NOMO-1 treated with dmso at 0.1 percent for 144 hours (cell line): ENCODE measurements at regions not wholly inside any gene's neighbourhood (a gene's known extent, or its start where the extent isn't known, plus 50 kb on each side); places are given as distances from the start of the nearest gene placed in this dataset.

Experiments
- DNase-seq: peaks from one replicate; lab custom pipeline; 2025; ENCODE audit not compliant: unreplicated experiment; lab: John Stamatoyannopoulos, UW

DNA sequence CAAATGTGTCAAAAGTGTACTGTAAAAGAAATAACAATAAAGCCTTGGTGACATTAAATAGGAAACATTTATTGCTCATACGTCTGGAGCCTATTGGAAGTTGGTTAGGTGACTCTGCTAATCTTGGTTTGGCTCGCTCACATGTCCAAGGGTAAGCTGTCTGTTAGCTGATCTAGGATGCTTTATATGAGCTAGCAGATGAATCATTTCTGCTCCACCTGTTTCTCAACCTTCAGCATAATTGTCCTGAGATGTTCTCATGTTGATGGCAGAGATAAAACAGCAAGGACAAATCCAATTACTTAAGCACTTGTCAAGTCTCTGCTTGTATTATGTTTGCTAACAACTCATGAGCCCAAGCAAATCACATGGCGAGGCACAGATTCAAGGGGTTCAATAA lies 56.0 kb upstream of the CD53 start:
- no peak for DNase-seq

DNA sequence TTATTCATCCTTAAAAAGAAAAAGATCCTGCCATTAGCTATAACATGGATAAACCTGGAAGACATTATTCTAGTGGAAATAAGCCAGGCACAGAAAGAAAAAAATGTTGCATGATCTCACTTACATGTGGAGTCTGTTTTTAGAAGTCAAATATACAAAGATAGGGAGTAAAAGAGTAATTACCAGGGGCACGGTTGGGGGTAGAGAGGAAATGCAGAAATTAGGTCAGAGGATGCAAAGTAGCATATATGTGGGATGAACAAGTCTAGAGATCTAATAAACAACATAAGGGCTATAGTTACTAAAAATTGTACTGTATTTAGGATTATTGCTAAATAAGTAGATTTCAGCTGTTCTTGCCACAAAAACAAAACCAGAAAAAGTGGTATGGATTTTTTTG lies 61.4 kb upstream of the CD53 start:
- no peak for DNase-seq

DNA sequence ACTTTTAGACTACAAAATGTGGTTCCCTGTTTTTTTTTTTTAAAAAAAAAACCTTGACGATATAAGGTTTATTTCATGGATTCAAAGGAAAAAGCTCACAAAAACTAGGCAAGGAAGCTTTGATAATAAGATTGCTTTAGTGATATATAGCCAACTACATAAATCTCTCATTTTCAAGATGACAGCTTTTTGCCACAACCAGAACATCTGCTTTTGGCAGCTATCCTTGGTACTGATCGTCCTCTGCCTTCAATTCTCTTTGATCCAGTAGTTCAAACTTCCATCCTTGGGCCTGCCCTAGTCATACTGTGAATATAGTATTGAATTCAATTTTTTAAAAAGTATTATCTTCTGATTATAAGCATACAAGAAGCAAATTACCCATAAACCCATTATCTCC lies 72.9 kb upstream of the CD53 start:
- no peak for DNase-seq

DNA sequence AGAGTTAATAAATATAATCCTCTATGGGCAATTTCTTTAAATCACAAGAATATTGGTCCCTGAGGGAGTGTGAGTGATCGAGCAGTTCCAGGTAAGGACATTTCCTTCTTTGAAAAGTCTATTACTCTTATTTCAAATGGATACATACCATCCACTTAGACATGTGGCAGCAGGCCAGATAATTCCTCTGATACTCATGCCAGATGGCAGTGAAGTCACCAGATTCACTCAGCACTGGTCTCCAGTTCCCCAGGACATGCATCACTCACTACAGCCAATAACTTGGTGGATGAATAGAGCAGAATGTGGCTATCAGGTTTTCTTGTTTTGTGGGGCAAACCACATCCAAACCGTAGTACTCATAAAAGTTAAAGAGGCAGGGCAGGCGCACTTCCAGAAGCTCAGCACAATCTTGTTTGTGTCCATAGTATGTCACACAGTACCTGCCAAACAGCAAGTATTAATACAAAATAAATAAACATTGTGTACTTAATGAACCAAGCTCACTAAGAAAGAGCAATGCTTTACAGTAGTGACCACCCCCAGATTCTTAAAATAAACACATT lies 74.2 kb upstream of the CD53 start:
- DNase-seq = no peak

DNA sequence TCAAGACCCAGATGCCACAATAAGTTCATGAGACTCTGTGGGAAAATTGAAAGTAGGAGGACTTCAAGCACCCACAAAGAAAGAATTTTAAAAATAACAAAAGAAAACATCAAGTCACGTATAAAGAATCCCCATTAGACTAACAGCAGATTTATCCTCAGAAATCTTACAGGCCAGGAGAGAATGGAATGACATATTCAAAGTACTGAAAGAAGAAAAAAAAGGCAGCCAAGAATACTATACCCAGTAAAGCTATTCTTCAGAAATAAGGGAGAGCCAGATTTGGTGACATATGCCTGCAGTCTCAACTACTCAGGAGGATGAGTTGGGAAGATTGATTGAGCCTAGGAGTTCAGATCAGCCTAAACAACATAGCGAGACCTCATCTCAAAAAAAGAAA lies 84.3 kb upstream of the CD53 start:
- no peak for DNase-seq

DNA sequence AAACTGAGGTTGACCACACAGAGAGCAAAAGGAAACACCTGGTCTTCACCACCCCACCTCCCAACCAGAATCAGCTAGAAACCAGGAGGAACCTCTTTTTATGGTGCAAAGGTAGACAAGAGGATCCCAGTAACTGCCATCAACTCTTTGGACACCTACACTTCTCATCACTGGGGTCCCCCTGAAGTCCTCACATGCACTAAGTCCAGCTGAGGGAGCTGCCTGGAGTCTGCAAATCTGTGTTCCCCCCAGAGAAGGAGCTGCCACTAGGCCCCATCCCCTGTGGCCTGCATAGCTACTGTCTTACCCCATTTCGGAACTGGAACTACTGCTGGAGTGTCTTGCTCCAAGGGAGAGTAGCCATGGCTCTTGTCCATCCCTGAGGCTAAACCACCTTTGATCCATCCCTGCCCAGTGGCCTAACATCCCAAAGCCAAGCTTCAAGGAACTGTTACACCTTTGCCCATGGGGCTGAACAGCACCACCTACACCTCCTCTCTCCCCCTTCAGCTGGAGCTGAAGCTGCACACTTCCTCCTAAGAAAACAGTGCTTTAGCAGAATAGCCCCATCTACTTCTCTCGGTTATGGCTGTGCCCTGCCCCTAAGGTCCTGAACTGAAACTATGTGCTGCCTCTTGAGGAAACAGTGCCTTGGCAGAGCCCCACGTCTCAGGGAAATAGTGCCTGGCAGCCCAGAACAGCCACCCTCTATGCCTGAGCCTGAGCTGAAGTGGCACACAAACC lies 85.4 kb upstream of the CD53 start:
- DNase-seq = no peak

DNA sequence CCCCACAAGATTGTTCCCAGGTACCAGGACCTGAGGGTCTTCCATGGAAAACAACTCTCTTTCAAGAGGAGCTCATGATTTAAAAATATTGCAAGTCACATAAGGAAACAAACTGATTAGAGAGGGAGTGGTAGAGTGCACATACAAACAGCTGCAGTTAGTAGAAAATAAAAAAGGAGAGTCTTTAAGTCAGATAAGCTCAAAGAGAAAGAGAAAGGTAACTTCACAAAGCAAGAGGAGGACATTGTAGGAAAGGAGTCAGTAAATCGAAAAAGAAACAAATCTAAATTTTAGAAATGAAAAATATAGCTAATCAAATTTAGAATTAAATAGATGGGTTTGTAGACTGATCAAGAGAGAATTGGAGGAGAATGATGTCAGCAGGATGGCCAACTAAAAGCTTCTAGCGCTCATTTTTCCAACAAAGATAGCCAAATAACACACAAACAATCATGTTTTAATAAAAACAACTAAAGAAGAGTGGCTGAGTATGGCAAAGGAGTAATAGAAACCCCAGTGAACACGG lies 86.1 kb upstream of the CD53 start:
- no peak for DNase-seq

DNA sequence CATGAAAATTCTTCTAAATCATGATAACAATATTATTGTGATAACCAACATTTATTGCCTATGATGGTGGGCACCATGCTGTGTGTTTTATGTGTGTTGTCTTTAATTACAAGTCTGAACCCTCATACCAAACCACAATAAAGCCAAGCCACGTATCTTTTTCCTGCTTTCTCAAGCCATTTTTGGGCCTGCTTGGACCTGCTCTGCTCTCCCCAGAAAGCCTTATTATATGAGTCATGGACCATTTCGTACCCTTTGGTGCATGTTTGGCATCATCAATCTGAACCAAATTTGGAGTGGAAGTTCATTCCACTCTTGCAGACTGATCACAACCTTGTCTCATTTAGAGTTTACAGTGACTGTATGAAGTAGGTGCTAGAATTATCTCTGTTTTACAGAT lies 87.3 kb upstream of the CD53 start:
- DNase-seq = no peak

DNA sequence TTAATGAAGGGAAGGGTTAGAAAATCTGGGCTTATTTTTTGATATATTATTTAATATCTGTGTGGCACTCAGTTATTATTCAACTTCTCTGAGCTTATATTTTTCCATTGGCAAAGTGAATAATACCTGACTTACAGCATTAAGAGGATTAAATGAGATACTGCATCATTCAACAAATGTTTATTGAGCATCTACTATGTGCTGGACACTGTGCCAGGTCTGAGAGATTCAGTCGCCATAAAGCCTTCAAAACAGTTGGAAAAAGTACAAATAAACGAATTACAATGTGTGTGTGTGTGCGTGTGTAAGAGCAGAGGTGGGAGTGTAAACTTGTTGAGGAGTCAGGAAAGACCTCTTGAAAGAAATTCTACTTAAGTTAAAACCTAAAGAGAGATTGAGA lies 87.9 kb upstream of the CD53 start:
- no peak for DNase-seq

DNA sequence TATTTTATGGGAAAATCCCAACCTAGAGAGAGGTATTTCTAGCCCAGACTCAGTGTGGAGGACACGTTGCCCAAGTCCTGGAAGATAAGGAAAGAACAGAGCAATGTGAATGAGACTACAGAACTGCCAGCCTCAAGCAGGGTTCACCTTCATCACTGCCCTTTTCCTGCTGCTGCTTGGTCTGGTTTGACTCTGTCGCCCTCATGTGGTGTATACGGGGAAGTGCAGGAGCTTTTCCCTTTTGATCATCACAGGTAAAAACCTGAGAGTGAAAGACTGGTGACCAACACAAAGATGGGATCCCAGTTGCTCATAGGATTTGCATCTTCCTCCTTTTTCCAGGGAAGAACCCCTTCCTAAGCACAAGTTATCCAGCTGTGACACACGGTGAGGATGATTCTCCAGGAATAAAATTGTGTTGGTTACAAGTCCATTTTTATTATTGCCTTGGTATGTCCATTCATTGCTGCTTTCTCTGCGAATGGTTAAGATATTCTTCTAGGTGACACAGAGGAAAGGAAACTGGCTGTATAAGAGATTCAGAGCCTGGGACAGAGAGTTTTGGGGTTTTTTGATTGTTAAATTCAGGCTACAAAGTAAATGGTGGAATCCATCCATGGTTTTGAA lies 89.5 kb upstream of the CD53 start:
- peak; percentile 28 for DNase-seq

DNA sequence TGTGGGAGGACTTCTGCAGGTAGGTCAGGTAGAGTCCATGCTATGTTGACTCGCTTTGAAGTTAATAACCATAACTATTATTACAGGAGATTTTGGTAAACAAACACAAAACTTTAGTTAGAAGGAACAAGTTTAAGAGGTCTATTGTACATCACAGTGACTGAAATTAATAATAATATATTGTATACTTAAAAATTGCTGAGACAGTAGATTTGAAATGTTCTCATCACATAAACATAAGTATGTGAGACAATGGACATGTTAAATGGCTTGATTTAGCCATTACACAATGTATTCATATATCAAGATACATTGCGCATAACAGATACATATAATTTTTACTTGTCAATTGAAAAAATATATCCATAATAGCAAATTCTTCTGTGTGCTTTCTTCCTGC lies 91.4 kb upstream of the CD53 start:
- no peak for DNase-seq

DNA sequence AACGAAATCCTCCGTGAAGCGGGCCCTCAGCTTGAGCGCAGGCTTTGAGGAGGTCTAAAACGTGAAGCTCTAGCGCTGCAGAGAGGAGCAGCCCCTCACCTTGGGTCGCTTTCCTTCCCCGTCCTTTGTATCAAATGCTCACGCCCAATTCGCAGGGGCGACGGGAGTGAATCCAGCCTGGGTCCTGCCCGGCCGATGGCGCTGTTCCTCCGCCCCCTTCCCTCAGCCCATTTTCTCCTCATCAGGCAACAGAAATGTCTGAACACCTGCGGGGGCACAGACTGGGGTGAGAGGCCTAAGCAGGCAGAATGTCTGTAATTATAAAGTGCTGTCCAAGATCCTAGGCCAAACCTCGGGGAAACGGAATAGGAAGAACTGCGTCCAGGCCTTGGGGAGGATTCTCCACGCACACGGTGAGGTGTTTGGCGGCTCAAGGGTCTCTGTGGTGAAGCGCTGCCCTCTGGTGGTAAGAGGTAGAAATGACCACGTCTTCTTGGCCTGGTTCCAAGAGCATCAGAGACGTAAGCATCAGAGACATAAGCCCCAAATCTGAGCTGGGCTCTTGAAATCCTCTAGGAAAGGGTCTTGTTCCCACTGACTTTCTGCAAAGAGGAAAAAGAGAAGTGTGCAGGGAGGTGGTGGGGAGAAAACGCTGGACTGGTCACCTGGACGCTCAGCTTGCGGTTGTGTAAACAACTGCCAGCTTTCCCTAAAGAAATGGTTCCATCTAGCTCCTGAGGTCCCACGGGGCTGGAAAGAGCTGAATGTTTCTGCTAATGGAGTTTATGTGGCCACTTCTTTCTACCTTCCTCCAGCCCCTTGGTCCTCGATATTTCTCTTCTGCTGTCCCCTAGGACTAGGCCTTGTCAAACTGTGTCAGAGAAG lies 92.1 kb upstream of the CD53 start:
- DNase-seq = peak; percentile 39

DNA sequence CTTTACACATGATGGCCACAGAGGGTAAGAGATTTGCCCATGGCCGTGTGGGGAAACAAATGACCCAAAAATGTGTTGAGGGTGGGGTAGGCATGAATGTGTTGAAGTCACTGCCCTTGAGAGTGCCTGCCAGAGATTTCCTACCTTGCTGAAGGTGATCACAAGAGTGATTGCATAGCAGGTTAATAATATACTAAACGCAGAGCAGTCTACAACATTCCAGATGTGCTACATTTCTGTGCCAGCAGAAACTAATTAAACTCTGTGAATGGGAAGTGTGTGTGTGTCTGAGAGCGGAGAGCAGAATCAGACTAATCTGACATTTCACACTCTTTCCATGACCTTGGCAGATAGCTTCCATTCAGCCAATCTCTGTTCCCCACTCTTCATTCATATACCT lies 93.3 kb upstream of the CD53 start:
- DNase-seq = no peak

DNA sequence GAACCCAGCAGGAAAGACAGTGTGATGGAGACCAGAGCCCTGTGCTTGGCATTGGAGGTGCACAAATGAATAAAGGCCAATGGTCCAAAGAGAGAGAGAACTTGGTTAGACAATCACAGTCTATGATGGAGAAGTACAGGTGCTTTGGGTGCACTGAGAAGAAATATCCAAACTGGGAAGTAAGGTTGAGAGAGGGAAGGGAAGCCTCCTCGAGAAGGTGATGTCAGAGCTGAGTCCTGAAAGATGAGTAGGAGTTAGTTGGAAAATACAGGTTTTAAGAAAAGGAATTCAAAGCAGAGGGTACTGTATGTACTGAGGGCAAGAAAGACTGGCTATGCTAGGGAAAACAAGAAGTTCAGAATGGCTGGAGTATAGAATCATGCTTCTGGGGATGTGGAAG lies 94.1 kb upstream of the CD53 start:
- DNase-seq = no peak

DNA sequence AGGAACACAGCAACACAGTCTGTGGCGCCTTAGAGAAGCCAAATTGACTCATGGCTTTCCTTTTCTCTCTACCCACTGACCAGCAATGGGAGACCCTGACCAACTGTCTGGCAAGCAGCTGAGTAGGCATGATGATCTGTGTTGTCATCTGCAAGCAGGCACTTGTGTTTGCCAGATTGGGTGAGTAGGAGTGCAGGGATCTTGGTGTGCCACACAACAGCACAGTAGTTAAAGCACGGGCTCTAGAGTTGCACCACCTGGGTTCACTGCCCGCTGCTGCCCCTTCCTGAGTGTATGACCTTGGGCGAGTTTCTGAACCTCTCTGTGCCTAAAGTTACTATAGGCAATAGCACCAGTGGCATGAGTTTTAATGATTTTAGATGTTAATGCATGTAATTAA lies 95.7 kb upstream of the CD53 start:
- DNase-seq = no peak

DNA sequence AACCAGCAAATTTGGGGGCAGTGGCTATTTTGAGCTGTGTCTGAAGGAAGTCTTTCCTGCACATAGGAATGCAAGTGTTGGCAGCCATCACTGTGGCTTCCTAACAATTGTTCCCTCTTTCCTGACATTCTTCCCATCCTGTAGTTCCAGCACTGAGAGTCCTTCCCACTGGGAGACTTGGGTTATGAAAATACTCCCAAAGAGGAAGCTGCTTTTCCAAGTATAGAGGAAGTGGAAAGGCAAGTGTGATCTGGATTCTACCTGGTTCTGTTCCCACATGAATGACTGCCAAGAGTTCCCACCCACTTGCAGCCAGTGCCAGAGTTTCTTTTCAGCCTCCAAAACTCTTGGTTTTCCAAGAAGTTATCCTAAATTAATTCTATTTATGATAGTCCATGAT lies 98.5 kb upstream of the CD53 start:
- DNase-seq = no peak

DNA sequence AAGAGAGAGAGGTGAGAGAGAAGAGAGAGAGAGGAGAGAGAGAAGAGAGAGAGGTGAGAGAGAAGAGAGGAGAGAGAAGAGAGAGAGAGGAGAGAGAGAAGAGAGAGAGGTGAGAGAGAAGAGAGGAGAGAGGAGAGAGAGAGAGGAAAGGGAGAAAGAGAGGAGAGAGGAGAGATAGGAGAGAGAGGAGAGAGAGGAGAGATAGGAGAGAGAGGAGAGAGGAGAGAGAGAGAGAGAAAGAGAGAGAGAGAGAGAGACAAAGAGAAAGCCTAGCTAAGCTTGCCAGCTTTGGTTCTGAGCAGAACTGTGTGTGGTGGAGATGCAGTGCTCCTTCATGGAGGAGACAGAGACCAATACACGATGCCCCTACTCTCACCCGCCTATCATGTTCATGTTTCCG lies 99.1 kb upstream of the KCNA3 start:
- DNase-seq = no peak

DNA sequence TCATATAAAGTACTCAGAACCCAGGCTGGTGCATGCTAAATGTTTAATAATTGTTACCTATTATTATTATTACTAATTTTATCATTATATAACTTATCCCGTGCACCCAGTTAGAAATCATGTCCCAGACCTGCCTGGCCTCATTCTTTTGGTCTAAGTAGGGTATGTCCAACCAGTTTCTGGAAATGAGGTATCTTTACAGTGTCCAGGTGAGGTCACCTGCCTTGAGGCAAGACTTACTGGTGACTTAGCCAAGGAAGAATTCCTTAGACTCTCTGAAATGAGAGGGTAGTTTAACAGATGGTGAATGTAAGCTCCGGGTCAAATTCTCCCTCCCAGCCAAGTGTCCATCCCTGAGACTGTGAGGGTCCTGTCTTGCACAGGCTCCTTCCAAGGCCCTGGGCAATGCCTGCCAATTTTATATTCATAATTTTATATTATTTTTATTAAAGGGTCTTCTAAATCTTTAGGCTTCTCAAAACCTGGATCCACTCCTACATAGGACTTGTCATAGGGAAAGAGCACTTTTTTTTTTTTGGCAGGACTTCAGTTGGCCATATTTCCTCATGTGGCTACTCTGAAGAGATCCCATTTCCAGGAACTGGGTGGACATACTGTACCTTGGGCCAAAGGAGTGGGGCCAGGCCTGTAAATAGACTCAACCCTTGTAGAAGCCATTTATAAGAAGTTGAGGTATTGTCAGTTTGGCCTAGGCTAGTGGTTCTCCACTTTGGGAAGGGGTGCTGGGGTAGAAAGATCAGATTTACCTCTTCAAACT lies 96.7 kb upstream of the KCNA3 start:
- no peak for DNase-seq

DNA sequence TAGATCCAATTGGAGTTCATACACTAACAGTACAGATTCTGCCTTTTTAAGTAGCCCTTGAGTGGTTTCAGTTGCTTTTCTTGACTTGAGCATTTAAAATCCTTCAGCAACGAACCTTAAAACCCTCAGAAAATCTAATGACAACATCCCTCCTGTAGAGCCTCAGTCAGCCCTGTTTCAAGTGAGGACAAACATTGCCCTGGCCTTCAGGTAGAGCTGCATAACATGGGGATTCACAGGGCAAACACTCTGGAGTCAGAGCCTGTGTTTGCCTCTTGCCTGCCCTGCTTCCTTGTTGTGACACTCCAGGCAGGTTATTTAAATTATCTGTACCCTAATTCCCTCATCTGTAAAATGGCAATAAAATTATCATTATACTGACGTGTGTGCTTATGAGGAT lies 96.1 kb upstream of the KCNA3 start:
- no peak for DNase-seq

DNA sequence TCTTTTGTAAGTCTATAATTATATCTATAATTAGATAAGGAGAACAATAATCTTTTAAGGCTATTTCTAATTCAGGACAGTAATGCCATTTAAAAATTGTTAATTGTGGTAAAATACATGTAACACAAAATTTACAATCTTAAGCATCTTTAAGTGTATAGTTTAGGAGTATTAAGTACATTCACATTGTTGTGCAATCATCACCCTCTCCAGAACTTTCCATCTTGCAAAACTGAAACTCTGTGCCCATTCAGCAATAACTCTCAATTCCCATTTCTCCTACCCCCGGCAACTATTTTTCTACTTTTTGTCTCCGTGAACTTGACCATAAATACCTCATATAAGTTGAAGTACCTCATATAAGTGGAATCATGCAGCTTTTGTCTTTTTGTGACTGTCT lies 93.9 kb upstream of the KCNA3 start:
- no peak for DNase-seq

DNA sequence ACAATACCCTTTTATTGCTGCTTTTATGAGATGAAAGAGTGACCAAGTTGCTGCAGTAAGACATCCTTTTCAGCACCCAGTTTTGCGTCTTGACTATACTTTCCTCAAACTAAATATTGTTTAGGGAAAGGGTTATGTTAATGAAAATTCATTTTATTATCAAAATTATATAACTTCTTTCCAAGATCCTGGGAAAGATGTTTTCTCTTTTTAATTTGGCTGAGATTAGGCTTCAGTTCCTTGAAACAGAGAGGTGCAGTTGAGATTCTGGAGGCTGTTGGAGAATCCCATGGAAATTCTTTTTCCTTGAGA lies 91.6 kb upstream of the KCNA3 start:
- no peak for DNase-seq
